ENCODE measurements at regions not wholly inside any gene's neighbourhood (a gene's known extent, or its start where the extent isn't known, plus 50 kb on each side); places are given as distances from the start of the nearest gene placed in this dataset.
"Not testable (repeated sequence)": the region's sequence is repeated elsewhere in the genome, so short reads cannot be mapped to it uniquely, and the experiment has no call there.

DNA sequence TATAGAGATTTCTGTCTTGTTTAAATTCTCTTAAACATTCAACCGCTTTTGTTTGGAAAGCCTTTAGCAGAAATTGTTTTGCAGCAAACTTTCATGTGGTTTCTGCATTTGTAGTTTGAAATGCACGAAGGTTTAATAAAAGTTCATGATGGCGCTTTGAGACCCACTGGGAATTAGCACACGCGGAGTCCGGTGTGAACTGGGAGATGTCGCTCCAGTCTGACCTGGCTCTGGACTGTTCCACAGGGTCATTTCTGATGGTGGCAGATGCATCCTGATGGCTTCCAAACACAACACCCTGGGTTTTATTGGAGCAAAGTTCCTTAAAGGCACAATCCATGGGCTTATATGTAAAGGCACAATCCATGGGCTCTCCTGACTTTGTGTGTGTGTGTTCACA is 78.1 kb upstream of the MTHFD1L start:
- TF ChIP-seq, protein P1, sequence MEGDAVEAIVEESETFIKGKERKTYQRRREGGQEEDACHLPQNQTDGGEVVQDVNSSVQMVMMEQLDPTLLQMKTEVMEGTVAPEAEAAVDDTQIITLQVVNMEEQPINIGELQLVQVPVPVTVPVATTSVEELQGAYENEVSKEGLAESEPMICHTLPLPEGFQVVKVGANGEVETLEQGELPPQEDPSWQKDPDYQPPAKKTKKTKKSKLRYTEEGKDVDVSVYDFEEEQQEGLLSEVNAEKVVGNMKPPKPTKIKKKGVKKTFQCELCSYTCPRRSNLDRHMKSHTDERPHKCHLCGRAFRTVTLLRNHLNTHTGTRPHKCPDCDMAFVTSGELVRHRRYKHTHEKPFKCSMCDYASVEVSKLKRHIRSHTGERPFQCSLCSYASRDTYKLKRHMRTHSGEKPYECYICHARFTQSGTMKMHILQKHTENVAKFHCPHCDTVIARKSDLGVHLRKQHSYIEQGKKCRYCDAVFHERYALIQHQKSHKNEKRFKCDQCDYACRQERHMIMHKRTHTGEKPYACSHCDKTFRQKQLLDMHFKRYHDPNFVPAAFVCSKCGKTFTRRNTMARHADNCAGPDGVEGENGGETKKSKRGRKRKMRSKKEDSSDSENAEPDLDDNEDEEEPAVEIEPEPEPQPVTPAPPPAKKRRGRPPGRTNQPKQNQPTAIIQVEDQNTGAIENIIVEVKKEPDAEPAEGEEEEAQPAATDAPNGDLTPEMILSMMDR (IDR thresholded peaks at IDR 0.05), result no peak
- no peak for TF ChIP-seq POLR2A (IDR thresholded peaks at IDR 0.05)
- 60 to 76% methylated on average over 7 of the region's 7 CpGs for WGBS, 2 donors
- H3K36me3 ChIP-seq (ENCODE audit: low read depth, missing control alignments), result no peaks in the 10 kb centered on the region
- no peaks in the 10 kb centered on the region for H3K9me3 ChIP-seq
- no peak for DNase-seq
- intact Hi-C loops (cut with DNase I; ENCODE audit: low total_unique reads), result no loop called here
- no peak overlapping the region for H3K4me3 ChIP-seq
- no peaks in the 10 kb centered on the region for H3K27me3 ChIP-seq
- H3K27ac ChIP-seq, result no peak overlapping the region
- H3K4me1 ChIP-seq, result peaks cover 16% of the 10 kb centered on the region

DNA sequence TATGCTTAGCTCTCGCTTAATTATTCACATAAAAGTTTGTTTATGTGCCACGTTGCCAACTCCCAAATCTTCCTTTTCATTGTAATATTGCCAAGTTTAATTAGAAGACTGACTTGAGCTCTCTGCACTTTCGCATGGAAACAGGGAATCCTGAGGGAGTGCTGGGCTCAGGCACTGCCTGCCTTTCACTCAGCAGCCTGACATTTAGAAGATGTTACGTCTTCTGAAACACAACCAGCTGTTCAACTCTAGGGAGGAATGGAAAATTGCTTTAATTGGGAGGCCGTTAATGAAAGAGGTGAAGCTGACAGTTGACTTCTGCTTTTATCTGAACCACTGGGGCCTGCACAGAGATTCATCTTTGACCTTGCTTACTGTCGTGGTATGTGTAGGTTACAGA is 77.4 kb upstream of the MTHFD1L start:
- Histone ChIP-seq H3K27me3 (no peaks in the 10 kb centered on the region), H3K36me3 (ENCODE audit: low read depth, missing control alignments) (no peaks in the 10 kb centered on the region), H3K9me3 (no peaks in the 10 kb centered on the region), H3K4me3 (no peak overlapping the region), H3K27ac (peak overlapping the region in 1 of 2 donors; percentile 29), H3K4me1 (peaks cover 16% of the 10 kb centered on the region)
- peak; percentile 38 for DNase-seq
- 38 to 44% methylated on average over 6 of the region's 6 CpGs for WGBS, 2 donors
- intact Hi-C loops (cut with DNase I; ENCODE audit: low total_unique reads), result no loop called here
- TF ChIP-seq, protein P1 (IDR thresholded peaks at IDR 0.05), result no peak
- TF ChIP-seq POLR2A (IDR thresholded peaks at IDR 0.05), result no peak

- WGBS, 2 donors, result 93 to 96% methylated on average over 6 of the region's 6 CpGs
- H3K27me3 ChIP-seq; H3K27ac ChIP-seq; H3K9me3 ChIP-seq; H3K4me3 ChIP-seq; H3K36me3 ChIP-seq (ENCODE audit: low read depth, missing control alignments); DNase-seq; intact Hi-C loops (cut with DNase I; ENCODE audit: low total_unique reads): not testable (repeated sequence)
- peaks cover 16% of the 10 kb centered on the region for H3K4me1 ChIP-seq
These were observed 75.6 kb upstream of the MTHFD1L start for GRCh38 chr6:150789906-150790305.

GRCh38 chr6:150791717-150792116 is 73.8 kb upstream of the MTHFD1L start:
- no peaks in the 10 kb centered on the region for H3K9me3 ChIP-seq
- no peaks in the 10 kb centered on the region for H3K27me3 ChIP-seq
- H3K36me3 ChIP-seq (ENCODE audit: low read depth, missing control alignments), result no peaks in the 10 kb centered on the region
- H3K4me3 ChIP-seq, result no peak overlapping the region
- TF ChIP-seq POLR2A (IDR thresholded peaks at IDR 0.05), result no peak
- TF ChIP-seq, protein P1 (IDR thresholded peaks at IDR 0.05), result no peak
- intact Hi-C loops (cut with DNase I; ENCODE audit: low total_unique reads), result no loop called here
- 84 to 87% methylated on average over 1 of the region's 1 CpG for WGBS, 2 donors
- DNase-seq, result no peak
- no peak overlapping the region for H3K27ac ChIP-seq
- H3K4me1 ChIP-seq, result peaks cover 16% of the 10 kb centered on the region

DNA sequence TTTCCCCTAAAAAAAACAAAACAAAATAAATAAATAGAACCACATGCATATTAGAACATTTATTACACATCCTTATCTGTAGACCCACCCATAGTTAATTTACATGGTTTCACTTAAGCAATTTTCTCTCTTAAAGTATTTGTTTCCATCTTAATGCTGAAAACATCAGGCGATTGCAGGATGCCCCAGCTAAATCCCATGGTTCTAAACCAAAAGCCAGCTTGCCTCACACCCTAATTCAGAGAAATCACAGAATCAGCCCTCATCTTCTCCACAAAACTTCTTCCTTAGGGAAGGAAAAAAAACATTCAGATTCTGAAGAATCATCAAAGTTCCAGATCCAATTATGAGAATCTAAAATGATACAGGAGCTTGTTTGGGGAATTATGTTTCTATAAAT is 67.6 kb upstream of the MTHFD1L start:
- Histone ChIP-seq H3K36me3 (ENCODE audit: low read depth, missing control alignments) (no peaks in the 10 kb centered on the region), H3K9me3 (no peaks in the 10 kb centered on the region), H3K27ac (no peak overlapping the region), H3K4me3 (no peak overlapping the region), H3K4me1 (no peaks in the 10 kb centered on the region), H3K27me3 (no peaks in the 10 kb centered on the region)
- intact Hi-C loops (cut with DNase I; ENCODE audit: low total_unique reads), result no loop called here
- DNase-seq, result no peak
- 73 to 90% methylated on average over 1 of the region's 1 CpG for WGBS, 2 donors
- TF ChIP-seq, protein P1 (IDR thresholded peaks at IDR 0.05), result no peak
- TF ChIP-seq POLR2A (IDR thresholded peaks at IDR 0.05), result no peak

Data from testis (tissue), 2 donors.